Endodermal cell (in vitro differentiated cells): ENCODE measurements at regions not wholly inside any gene's neighbourhood (a gene's known extent, or its start where the extent isn't known, plus 50 kb on each side); places are given as distances from the start of the nearest gene placed in this dataset.

ENCODE experiments used
- DNase-seq: peaks from one replicate; pipeline ENCODE4 v3.0.0-alpha.2; 2017
- H3K27ac ChIP-seq: 2 replicates; pipeline ENCODE4 v1.5.1; 2013; ENCODE audit warnings: mild to moderate bottlenecking, low read depth, low read length, moderate library complexity
- H3K27me3 ChIP-seq: 2 replicates; pipeline ENCODE4 v1.6.1; 2013; ENCODE audit warnings: mild to moderate bottlenecking, low read length, moderate library complexity; ENCODE audit not compliant: insufficient read depth, control insufficient read depth, poor library complexity, severe bottlenecking
- H3K36me3 ChIP-seq: 2 replicates; pipeline ENCODE4 v1.7.0; 2013; ENCODE audit warnings: mild to moderate bottlenecking, low read length, moderate library complexity; ENCODE audit not compliant: control insufficient read depth, insufficient read depth
- H3K4me1 ChIP-seq: one replicate; pipeline ENCODE4 v1.7.0; 2013; ENCODE audit warnings: low read length; ENCODE audit not compliant: control insufficient read depth, insufficient read depth
- H3K4me3 ChIP-seq: 2 replicates; pipeline ENCODE4 v1.5.1; 2013; ENCODE audit warnings: mild to moderate bottlenecking, low read length, moderate library complexity
- H3K9ac ChIP-seq: 2 replicates; pipeline ENCODE4 v1.6.1; 2013; ENCODE audit warnings: mild to moderate bottlenecking, low read length, moderate library complexity; ENCODE audit not compliant: poor library complexity, severe bottlenecking; ENCODE audit errors: extremely low read depth
- H3K9me3 ChIP-seq: 2 replicates; pipeline ENCODE4 v1.6.1; 2013; ENCODE audit warnings: mild to moderate bottlenecking, low read length, moderate library complexity; ENCODE audit not compliant: control insufficient read depth
- H3K27ac Mint-ChIP-seq: 2 replicates; pipeline ENCODE4 v1.8.0; 2020; ENCODE audit warnings: mixed read lengths
- H3K27me3 Mint-ChIP-seq: 2 replicates; pipeline ENCODE4 v1.8.0; 2021; ENCODE audit warnings: mild to moderate bottlenecking, mixed read lengths; ENCODE audit not compliant: insufficient read depth
- H3K36me3 Mint-ChIP-seq: 2 replicates; pipeline ENCODE4 v1.8.0; 2020; ENCODE audit warnings: low read depth, mixed read lengths
- H3K4me1 Mint-ChIP-seq: 2 replicates; pipeline ENCODE4 v1.8.0; 2020; ENCODE audit warnings: mixed read lengths
- H3K4me3 Mint-ChIP-seq: 2 replicates; pipeline ENCODE4 v1.8.0; 2020; ENCODE audit warnings: mild to moderate bottlenecking, moderate library complexity, mixed read lengths
- H3K9me3 Mint-ChIP-seq: 2 replicates; pipeline ENCODE4 v1.8.0; 2020; ENCODE audit warnings: mild to moderate bottlenecking, mixed read lengths
- CTCF ChIP-seq: fragments of 200-600 bp; sonication (generic); conservative IDR thresholded peaks from 2 replicates; pipeline ENCODE4 v1.5.0; 2021; ENCODE audit warnings: antibody characterized with exemption, mild to moderate bottlenecking
- WGBS, 2 experiments: methylation state at CpG; one replicate each; pipeline versions ENCODE4 v1.1.5 to v1.1.7; 2013; ENCODE audit warnings: missing lambda C conversion rate in 2 of 2, mixed read lengths in 1 of 2; ENCODE audit not compliant: insufficient coverage in 1 of 2, insufficient read length in 1 of 2; 5-methylcytosine and 5-hydroxymethylcytosine counted together

DNA sequence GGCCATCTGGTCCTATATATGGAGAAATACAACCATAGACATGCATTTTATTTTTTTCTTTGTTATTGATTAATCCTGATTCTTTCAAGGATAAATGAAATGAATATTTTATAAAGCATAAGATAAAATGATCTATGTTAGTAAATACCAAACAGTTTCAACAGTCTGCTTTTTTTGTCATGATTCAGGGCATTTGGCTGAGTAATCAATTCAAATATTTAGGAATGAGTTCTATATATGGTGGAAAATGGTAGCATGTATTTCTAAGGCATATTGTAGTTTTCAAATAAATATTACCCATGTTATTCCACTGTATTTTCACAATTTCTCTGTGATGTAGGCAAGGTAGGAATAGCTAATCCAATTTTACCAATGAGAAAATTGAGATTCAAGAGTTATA is 287.5 kb upstream of the FKBP1C start:
- DNase-seq = no peak
- no peaks in the 10 kb centered on the region for H3K36me3 ChIP-seq
- no peaks in the 10 kb centered on the region for H3K9me3 ChIP-seq
- Mint-ChIP-seq H3K4me3 (no peak overlapping the region), H3K27me3 (no peaks in the 10 kb centered on the region), H3K27ac (no peak overlapping the region), H3K36me3 (no peaks in the 10 kb centered on the region), H3K4me1 (no peaks in the 10 kb centered on the region), H3K9me3 (no peaks in the 10 kb centered on the region)
- TF ChIP-seq CTCF = no peak
- H3K4me1 ChIP-seq = no peaks in the 10 kb centered on the region
- H3K9ac ChIP-seq = no peak overlapping the region
- no peak overlapping the region for H3K4me3 ChIP-seq
- H3K27ac ChIP-seq = no peak overlapping the region
- H3K27me3 ChIP-seq = no peaks in the 10 kb centered on the region

GRCh38 chr6:62940848-62941247 is 270.4 kb upstream of the FKBP1C start:
- Histone ChIP-seq H3K27ac (no peak overlapping the region), H3K9ac (no peak overlapping the region), H3K36me3 (no peaks in the 10 kb centered on the region), H3K27me3 (no peaks in the 10 kb centered on the region), H3K9me3 (no peaks in the 10 kb centered on the region), H3K4me3 (no peak overlapping the region), H3K4me1 (no peaks in the 10 kb centered on the region)
- Mint-ChIP-seq H3K4me3 (no peak overlapping the region), H3K4me1 (no peaks in the 10 kb centered on the region), H3K36me3 (no peaks in the 10 kb centered on the region), H3K27me3 (no peaks in the 10 kb centered on the region), H3K27ac (no peak overlapping the region), H3K9me3 (no peaks in the 10 kb centered on the region)
- DNase-seq = no peak
- no peak for TF ChIP-seq CTCF
- WGBS, 2 experiments = 67 to 86% methylated on average over 1 to 3 of the region's 3 CpGs

- Mint-ChIP-seq H3K36me3 (no peaks in the 10 kb centered on the region), H3K27me3 (no peaks in the 10 kb centered on the region), H3K9me3 (no peaks in the 10 kb centered on the region), H3K4me1 (no peaks in the 10 kb centered on the region), H3K27ac (no peak overlapping the region), H3K4me3 (no peak overlapping the region)
- Histone ChIP-seq H3K4me1 (no peaks in the 10 kb centered on the region), H3K36me3 (no peaks in the 10 kb centered on the region), H3K9me3 (no peaks in the 10 kb centered on the region), H3K27me3 (no peaks in the 10 kb centered on the region), H3K9ac (no peak overlapping the region), H3K27ac (no peak overlapping the region), H3K4me3 (no peak overlapping the region)
- 100% methylated on average over 2 of the region's 3 CpGs; no CpG with 5 or more reads in 1 of the 2 experiments for WGBS, 2 experiments
- DNase-seq = no peak
- no peak for TF ChIP-seq CTCF
Measured at GRCh38 chr6:62942000-62942399, 269.3 kb upstream of the FKBP1C start.
